ENCODE measurements at regions not wholly inside any gene's neighbourhood (a gene's known extent, or its start where the extent isn't known, plus 50 kb on each side); places are given as distances from the start of the nearest gene placed in this dataset.

- H3K4me3 ChIP-seq (ENCODE audit: low read depth, low read length) = no peak overlapping the region
- TF ChIP-seq, protein P1, sequence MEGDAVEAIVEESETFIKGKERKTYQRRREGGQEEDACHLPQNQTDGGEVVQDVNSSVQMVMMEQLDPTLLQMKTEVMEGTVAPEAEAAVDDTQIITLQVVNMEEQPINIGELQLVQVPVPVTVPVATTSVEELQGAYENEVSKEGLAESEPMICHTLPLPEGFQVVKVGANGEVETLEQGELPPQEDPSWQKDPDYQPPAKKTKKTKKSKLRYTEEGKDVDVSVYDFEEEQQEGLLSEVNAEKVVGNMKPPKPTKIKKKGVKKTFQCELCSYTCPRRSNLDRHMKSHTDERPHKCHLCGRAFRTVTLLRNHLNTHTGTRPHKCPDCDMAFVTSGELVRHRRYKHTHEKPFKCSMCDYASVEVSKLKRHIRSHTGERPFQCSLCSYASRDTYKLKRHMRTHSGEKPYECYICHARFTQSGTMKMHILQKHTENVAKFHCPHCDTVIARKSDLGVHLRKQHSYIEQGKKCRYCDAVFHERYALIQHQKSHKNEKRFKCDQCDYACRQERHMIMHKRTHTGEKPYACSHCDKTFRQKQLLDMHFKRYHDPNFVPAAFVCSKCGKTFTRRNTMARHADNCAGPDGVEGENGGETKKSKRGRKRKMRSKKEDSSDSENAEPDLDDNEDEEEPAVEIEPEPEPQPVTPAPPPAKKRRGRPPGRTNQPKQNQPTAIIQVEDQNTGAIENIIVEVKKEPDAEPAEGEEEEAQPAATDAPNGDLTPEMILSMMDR (IDR thresholded peaks at IDR 0.05; ENCODE audit: borderline replicate concordance, insufficient read depth, low read depth, low read length) = peak; percentile 86
These were observed 111.2 kb upstream of the THY1 start for GRCh38 chr11:119533921-119534736.

DNA sequence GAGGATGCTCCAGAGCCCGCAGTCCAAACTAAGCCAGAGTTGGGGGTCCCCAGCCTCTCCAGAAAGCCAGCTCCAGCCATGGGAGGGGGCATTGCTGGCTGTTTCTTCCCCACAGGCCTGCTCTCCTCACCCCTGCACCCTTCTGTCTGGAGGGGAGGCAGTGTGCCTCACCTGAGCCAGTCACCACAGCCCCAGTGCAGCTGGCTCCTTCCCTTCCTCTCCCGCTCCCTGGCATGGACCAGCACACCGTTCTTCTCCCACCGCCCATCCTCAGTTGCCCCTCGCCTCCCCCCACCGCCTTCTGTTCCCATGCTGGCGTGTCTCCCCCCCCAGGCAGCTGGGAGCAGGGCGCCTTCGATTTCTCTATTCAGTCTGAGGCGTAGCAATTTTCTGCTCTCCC is 110.5 kb upstream of the THY1 start:
- TF ChIP-seq, protein P1 (IDR thresholded peaks at IDR 0.05; ENCODE audit: borderline replicate concordance, insufficient read depth, low read depth, low read length) = no peak
- H3K4me3 ChIP-seq (ENCODE audit: low read depth, low read length) = no peak overlapping the region

GRCh38 chr11:119532551-119532950 is 109.6 kb upstream of the THY1 start:
- no peak overlapping the region for H3K4me3 ChIP-seq (ENCODE audit: low read depth, low read length)
- TF ChIP-seq, protein P1 (IDR thresholded peaks at IDR 0.05; ENCODE audit: borderline replicate concordance, insufficient read depth, low read depth, low read length) = no peak

- H3K4me3 ChIP-seq (ENCODE audit: low read depth, low read length) = no peak overlapping the region
- TF ChIP-seq, protein P1 (IDR thresholded peaks at IDR 0.05; ENCODE audit: borderline replicate concordance, insufficient read depth, low read depth, low read length) = no peak
These were observed 108.7 kb upstream of the THY1 start for GRCh38 chr11:119531623-119532022.

DNA sequence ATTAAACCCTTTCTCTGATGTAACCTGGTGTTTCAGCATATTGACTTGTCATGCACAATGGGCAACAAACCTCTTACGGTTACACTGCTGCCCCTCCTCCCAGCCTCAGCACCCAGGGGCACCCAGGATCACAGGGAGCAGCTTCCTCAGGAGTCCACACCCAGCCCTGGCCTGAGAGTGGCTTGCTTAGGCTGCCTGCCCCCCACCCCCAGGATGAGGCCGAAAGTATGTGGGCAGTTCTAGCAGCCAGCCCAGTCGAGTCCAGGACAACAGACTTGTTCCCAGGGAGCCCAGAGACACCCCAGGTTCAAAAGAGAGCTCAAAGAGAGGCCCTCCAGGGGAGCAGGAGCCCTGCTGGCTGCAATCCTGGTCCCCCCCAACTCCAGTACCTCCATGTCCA is 108.1 kb upstream of the THY1 start:
- TF ChIP-seq, protein P1 (IDR thresholded peaks at IDR 0.05; ENCODE audit: borderline replicate concordance, insufficient read depth, low read depth, low read length) = no peak
- H3K4me3 ChIP-seq (ENCODE audit: low read depth, low read length) = no peak overlapping the region

GRCh38 chr11:119530509-119530908 is 107.5 kb upstream of the THY1 start:
- TF ChIP-seq, protein P1 (IDR thresholded peaks at IDR 0.05; ENCODE audit: borderline replicate concordance, insufficient read depth, low read depth, low read length) = no peak
- H3K4me3 ChIP-seq (ENCODE audit: low read depth, low read length) = no peak overlapping the region

GRCh38 chr11:119529936-119530335 is 107.0 kb upstream of the THY1 start:
- H3K4me3 ChIP-seq (ENCODE audit: low read depth, low read length) = no peak overlapping the region
- TF ChIP-seq, protein P1 (IDR thresholded peaks at IDR 0.05; ENCODE audit: borderline replicate concordance, insufficient read depth, low read depth, low read length) = no peak

Measured in GM12875 (cell line).